ENCODE measurements at regions not wholly inside any gene's neighbourhood (a gene's known extent, or its start where the extent isn't known, plus 50 kb on each side); places are given as distances from the start of the nearest gene placed in this dataset.

DNA sequence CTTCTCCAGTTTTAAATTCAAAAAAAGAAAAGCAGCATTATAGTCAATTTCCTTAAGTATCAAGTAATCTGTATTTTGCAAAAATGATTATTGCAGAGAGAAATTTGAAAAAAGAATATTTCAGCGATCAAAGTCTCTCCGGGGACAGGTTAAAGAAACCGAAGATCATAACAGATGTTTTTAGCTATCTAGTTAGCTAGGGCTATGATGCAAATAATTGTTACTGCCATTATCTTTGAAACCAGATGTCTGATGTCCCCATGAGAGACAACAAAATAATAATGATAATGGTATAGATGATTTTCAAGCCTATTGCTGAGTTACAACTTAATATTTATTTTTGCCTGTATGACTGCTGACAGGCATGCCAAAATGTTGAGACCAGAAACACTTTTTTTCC lies 1326.0 kb downstream of the PLA2G4A start:
- no peaks in the 10 kb centered on the region for H3F3A ChIP-seq (ENCODE audit: insufficient read depth)
- no peak overlapping the region for H3K4me2 ChIP-seq (ENCODE audit: unreplicated experiment)
- TF ChIP-seq EZH2phosphoT487 (IDR thresholded peaks at IDR 0.05; ENCODE audit: insufficient read depth, low read depth) (no peak), EZH2 (IDR thresholded peaks at IDR 0.05; ENCODE audit: insufficient read depth, poor library complexity, severe bottlenecking) (no peak)
- no peak overlapping the region for H3K27ac ChIP-seq
- no peaks in the 10 kb centered on the region for H3K9me2 ChIP-seq (ENCODE audit: insufficient read depth)
- no peaks in the 10 kb centered on the region for H3K9me3 ChIP-seq (ENCODE audit: low read depth)
- in situ Hi-C loops (cut with MboI), result no loop called here
- no peaks in the 10 kb centered on the region for H3K4me1 ChIP-seq (ENCODE audit: insufficient read depth)
- no peak overlapping the region for H2AFZ ChIP-seq
- no peak overlapping the region for H3K9ac ChIP-seq
- H4K20me1 ChIP-seq (ENCODE audit: insufficient read depth), result no peaks in the 10 kb centered on the region
- no peaks in the 10 kb centered on the region for H3K79me2 ChIP-seq (ENCODE audit: insufficient read depth)
- no peak overlapping the region for H3K4me3 ChIP-seq
- no peak for DNase-seq
- 26 to 28% methylated on average over 3 of the region's 3 CpGs for WGBS, 2 experiments (ENCODE audit: low coverage in 1 of 2, low lambda C conversion rate in 2 of 2, missing lambda C conversion rate in 2 of 2)
- no peaks in the 10 kb centered on the region for H3K27me3 ChIP-seq (replicated peaks; ENCODE audit: insufficient read depth)
- H3K36me3 ChIP-seq (ENCODE audit: low read depth), result no peaks in the 10 kb centered on the region

- Histone ChIP-seq H3F3A (ENCODE audit: insufficient read depth) (no peaks in the 10 kb centered on the region), H3K27me3 (replicated peaks; ENCODE audit: insufficient read depth) (no peaks in the 10 kb centered on the region), H3K4me1 (ENCODE audit: insufficient read depth) (no peaks in the 10 kb centered on the region), H4K20me1 (ENCODE audit: insufficient read depth) (no peaks in the 10 kb centered on the region), H3K27ac (no peak overlapping the region), H3K9ac (no peak overlapping the region), H3K9me3 (ENCODE audit: low read depth) (no peaks in the 10 kb centered on the region), H3K79me2 (ENCODE audit: insufficient read depth) (no peaks in the 10 kb centered on the region), H3K4me3 (no peak overlapping the region), H3K9me2 (ENCODE audit: insufficient read depth) (no peaks in the 10 kb centered on the region), H3K4me2 (ENCODE audit: unreplicated experiment) (no peak overlapping the region), H3K36me3 (ENCODE audit: low read depth) (no peaks in the 10 kb centered on the region), H2AFZ (no peak overlapping the region)
- TF ChIP-seq EZH2 (IDR thresholded peaks at IDR 0.05; ENCODE audit: insufficient read depth, poor library complexity, severe bottlenecking), result no peak
- no peak for TF ChIP-seq EZH2phosphoT487 (IDR thresholded peaks at IDR 0.05; ENCODE audit: insufficient read depth, low read depth)
- no peak for DNase-seq
- in situ Hi-C loops (cut with MboI), result no loop called here
Observed at GRCh38 chr1:188155261-188155660, 1326.5 kb downstream of the PLA2G4A start.

GRCh38 chr1:188164459-188164858 lies 1335.7 kb downstream of the PLA2G4A start:
- H3K36me3 ChIP-seq (ENCODE audit: low read depth), result no peaks in the 10 kb centered on the region
- H3K27me3 ChIP-seq (replicated peaks; ENCODE audit: insufficient read depth), result no peaks in the 10 kb centered on the region
- H3K4me1 ChIP-seq (ENCODE audit: insufficient read depth), result no peaks in the 10 kb centered on the region
- no peak overlapping the region for H3K4me3 ChIP-seq
- in situ Hi-C loops (cut with MboI), result no loop called here
- no peaks in the 10 kb centered on the region for H3K79me2 ChIP-seq (ENCODE audit: insufficient read depth)
- TF ChIP-seq EZH2phosphoT487 (IDR thresholded peaks at IDR 0.05; ENCODE audit: insufficient read depth, low read depth), result no peak
- no peak for TF ChIP-seq EZH2 (IDR thresholded peaks at IDR 0.05; ENCODE audit: insufficient read depth, poor library complexity, severe bottlenecking)
- DNase-seq, result no peak
- no peaks in the 10 kb centered on the region for H3K9me3 ChIP-seq (ENCODE audit: low read depth)
- H3K27ac ChIP-seq, result no peak overlapping the region
- H3F3A ChIP-seq (ENCODE audit: insufficient read depth), result no peaks in the 10 kb centered on the region
- WGBS, 2 experiments (ENCODE audit: low coverage in 1 of 2, low lambda C conversion rate in 2 of 2, missing lambda C conversion rate in 2 of 2), result 2 to 3% methylated on average over 3 of the region's 3 CpGs
- H3K4me2 ChIP-seq (ENCODE audit: unreplicated experiment), result no peak overlapping the region
- no peak overlapping the region for H2AFZ ChIP-seq
- no peak overlapping the region for H3K9ac ChIP-seq
- H4K20me1 ChIP-seq (ENCODE audit: insufficient read depth), result no peaks in the 10 kb centered on the region
- H3K9me2 ChIP-seq (ENCODE audit: insufficient read depth), result no peaks in the 10 kb centered on the region

GRCh38 chr1:188166654-188167053 lies 1337.9 kb downstream of the PLA2G4A start:
- TF ChIP-seq EZH2 (IDR thresholded peaks at IDR 0.05; ENCODE audit: insufficient read depth, poor library complexity, severe bottlenecking), result no peak
- TF ChIP-seq EZH2phosphoT487 (IDR thresholded peaks at IDR 0.05; ENCODE audit: insufficient read depth, low read depth), result no peak
- Histone ChIP-seq H2AFZ (no peak overlapping the region), H3K4me2 (ENCODE audit: unreplicated experiment) (no peak overlapping the region), H3K4me1 (ENCODE audit: insufficient read depth) (no peaks in the 10 kb centered on the region), H4K20me1 (ENCODE audit: insufficient read depth) (no peaks in the 10 kb centered on the region), H3F3A (ENCODE audit: insufficient read depth) (no peaks in the 10 kb centered on the region), H3K9me3 (ENCODE audit: low read depth) (no peaks in the 10 kb centered on the region), H3K4me3 (no peak overlapping the region), H3K27me3 (replicated peaks; ENCODE audit: insufficient read depth) (no peaks in the 10 kb centered on the region), H3K9ac (no peak overlapping the region), H3K27ac (no peak overlapping the region), H3K36me3 (ENCODE audit: low read depth) (no peaks in the 10 kb centered on the region), H3K9me2 (ENCODE audit: insufficient read depth) (no peaks in the 10 kb centered on the region), H3K79me2 (ENCODE audit: insufficient read depth) (no peaks in the 10 kb centered on the region)
- in situ Hi-C loops (cut with MboI), result no loop called here
- DNase-seq, result no peak
- 9% methylated on average over 1 of the region's 1 CpG for WGBS, 2 experiments (ENCODE audit: low coverage in 1 of 2, low lambda C conversion rate in 2 of 2, missing lambda C conversion rate in 2 of 2)

DNA sequence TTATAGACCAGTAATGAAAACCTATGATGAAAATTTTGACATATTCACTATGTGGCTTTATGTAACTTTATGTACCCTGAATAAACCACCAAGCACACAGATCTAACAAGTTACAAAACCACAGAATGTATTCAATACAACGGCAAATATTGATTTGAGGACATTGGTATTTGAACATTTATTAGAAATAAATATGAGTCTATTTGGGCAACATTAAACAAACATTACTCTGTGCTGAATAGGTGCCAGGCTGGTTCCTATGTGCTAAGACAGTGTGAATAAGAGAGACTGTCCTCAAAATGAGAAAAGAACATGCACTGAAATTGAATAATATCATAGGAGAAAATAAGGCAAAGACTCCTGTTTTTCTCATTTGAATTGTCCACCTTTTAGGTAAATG lies 1341.2 kb downstream of the PLA2G4A start:
- DNase-seq, result no peak
- Histone ChIP-seq H3K4me3 (no peak overlapping the region), H3K79me2 (ENCODE audit: insufficient read depth) (no peaks in the 10 kb centered on the region), H3K9ac (no peak overlapping the region), H2AFZ (no peak overlapping the region), H3K4me2 (ENCODE audit: unreplicated experiment) (no peak overlapping the region), H4K20me1 (ENCODE audit: insufficient read depth) (no peaks in the 10 kb centered on the region), H3K27me3 (replicated peaks; ENCODE audit: insufficient read depth) (no peaks in the 10 kb centered on the region), H3K27ac (no peak overlapping the region), H3F3A (ENCODE audit: insufficient read depth) (no peaks in the 10 kb centered on the region), H3K9me2 (ENCODE audit: insufficient read depth) (no peaks in the 10 kb centered on the region), H3K36me3 (ENCODE audit: low read depth) (no peaks in the 10 kb centered on the region), H3K9me3 (ENCODE audit: low read depth) (no peaks in the 10 kb centered on the region), H3K4me1 (ENCODE audit: insufficient read depth) (no peaks in the 10 kb centered on the region)
- 26 to 31% methylated on average over 1 of the region's 1 CpG for WGBS, 2 experiments (ENCODE audit: low coverage in 1 of 2, low lambda C conversion rate in 2 of 2, missing lambda C conversion rate in 2 of 2)
- no peak for TF ChIP-seq EZH2 (IDR thresholded peaks at IDR 0.05; ENCODE audit: insufficient read depth, poor library complexity, severe bottlenecking)
- TF ChIP-seq EZH2phosphoT487 (IDR thresholded peaks at IDR 0.05; ENCODE audit: insufficient read depth, low read depth), result no peak
- in situ Hi-C loops (cut with MboI), result no loop called here
